Liver (tissue), 3 donors: ENCODE measurements at regions not wholly inside any gene's neighbourhood (a gene's known extent, or its start where the extent isn't known, plus 50 kb on each side); places are given as distances from the start of the nearest gene placed in this dataset.

Source experiments
- EGR1 ChIP-seq, 2 donors: IDR thresholded peaks; 2 replicates each; pipeline ENCODE4 v1.6.1; 2016 to 2018; ENCODE audit warnings: antibody characterized with exemption in 2 of 2, low read depth in 2 of 2
- FOXA1 ChIP-seq: IDR thresholded peaks from 2 replicates; pipeline ENCODE4 v1.6.1; 2016; ENCODE audit warnings: antibody characterized with exemption
- FOXA2 ChIP-seq: IDR thresholded peaks from 2 replicates; pipeline ENCODE4 v1.6.1; 2016; ENCODE audit warnings: antibody characterized with exemption
- GABPA ChIP-seq, 2 donors: IDR thresholded peaks in 1 of 2; conservative IDR thresholded peaks in 1 of 2; 2 replicates each; pipeline ENCODE4 v1.6.1; 2016; ENCODE audit warnings: antibody characterized with exemption in 2 of 2, mild to moderate bottlenecking in 1 of 2, moderate library complexity in 1 of 2
- JUND ChIP-seq, 2 donors: IDR thresholded peaks; 2 replicates each; pipeline ENCODE4 v1.6.1; 2016; ENCODE audit warnings: antibody characterized with exemption in 2 of 2
- RAD21 ChIP-seq, 2 donors: IDR thresholded peaks; 2 replicates each; pipeline ENCODE4 v1.6.1; 2016; ENCODE audit warnings: antibody characterized with exemption in 2 of 2, mild to moderate bottlenecking in 2 of 2
- RXRA ChIP-seq, 2 donors: IDR thresholded peaks; 2 replicates each; pipeline ENCODE4 v1.6.1; 2017 to 2018; ENCODE audit warnings: antibody characterized with exemption in 2 of 2, mild to moderate bottlenecking in 1 of 2
- SP1 ChIP-seq: IDR thresholded peaks from 2 replicates; pipeline ENCODE4 v1.6.1; 2018; ENCODE audit warnings: antibody characterized with exemption, mild to moderate bottlenecking
- TAF1 ChIP-seq: conservative IDR thresholded peaks from 2 replicates; pipeline ENCODE4 v1.6.1; 2016; ENCODE audit warnings: antibody characterized with exemption, mild to moderate bottlenecking
- YY1 ChIP-seq: IDR thresholded peaks from 2 replicates; pipeline ENCODE4 v1.6.1; 2016; ENCODE audit warnings: antibody characterized with exemption, mild to moderate bottlenecking
- TF ChIP-seq, protein P1 (sequence below): IDR thresholded peaks from 2 replicates; pipeline ENCODE4 v1.6.1; 2016; ENCODE audit warnings: antibody characterized with exemption
- TF ChIP-seq, protein P2 (sequence below): fragments of 150-350 bp; IDR thresholded peaks from 2 replicates; pipeline ENCODE4 v1.5.1; 2017; ENCODE audit warnings: improper control_type of control experiment, low read depth, low read length; ENCODE audit not compliant: missing input control
- TF ChIP-seq, protein P3 (sequence below): IDR thresholded peaks from 2 replicates; pipeline ENCODE4 v1.6.1; 2016; ENCODE audit warnings: antibody characterized with exemption, mild to moderate bottlenecking
- TF ChIP-seq, protein P4 (sequence below): IDR thresholded peaks from 2 replicates; pipeline ENCODE4 v1.6.1; 2016; ENCODE audit warnings: antibody characterized with exemption
- donor health status: healthy.
- donor health status: healthy.

DNA sequence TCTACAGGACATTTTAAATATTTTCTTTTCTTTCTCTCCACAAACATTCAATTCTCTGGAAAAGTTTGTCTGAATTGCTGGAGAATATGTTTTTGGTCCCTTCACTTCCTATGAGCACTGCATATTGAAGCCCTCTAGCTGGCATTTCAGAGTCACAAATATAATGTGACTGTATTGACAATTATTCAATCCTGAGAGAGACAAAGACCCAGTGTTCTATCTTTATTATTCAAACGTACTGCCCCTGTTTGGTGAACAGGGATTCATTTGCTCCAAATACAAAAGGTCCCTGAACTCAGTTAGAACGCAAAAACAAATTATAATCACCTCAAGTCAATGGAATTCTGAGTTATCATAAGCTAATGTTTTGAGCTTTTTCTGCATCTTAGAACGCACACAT lies 173.1 kb upstream of the CDIN1 start:
- TF ChIP-seq, protein P1, sequence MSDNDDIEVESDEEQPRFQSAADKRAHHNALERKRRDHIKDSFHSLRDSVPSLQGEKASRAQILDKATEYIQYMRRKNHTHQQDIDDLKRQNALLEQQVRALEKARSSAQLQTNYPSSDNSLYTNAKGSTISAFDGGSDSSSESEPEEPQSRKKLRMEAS: no peak
- TF ChIP-seq, protein P2, sequence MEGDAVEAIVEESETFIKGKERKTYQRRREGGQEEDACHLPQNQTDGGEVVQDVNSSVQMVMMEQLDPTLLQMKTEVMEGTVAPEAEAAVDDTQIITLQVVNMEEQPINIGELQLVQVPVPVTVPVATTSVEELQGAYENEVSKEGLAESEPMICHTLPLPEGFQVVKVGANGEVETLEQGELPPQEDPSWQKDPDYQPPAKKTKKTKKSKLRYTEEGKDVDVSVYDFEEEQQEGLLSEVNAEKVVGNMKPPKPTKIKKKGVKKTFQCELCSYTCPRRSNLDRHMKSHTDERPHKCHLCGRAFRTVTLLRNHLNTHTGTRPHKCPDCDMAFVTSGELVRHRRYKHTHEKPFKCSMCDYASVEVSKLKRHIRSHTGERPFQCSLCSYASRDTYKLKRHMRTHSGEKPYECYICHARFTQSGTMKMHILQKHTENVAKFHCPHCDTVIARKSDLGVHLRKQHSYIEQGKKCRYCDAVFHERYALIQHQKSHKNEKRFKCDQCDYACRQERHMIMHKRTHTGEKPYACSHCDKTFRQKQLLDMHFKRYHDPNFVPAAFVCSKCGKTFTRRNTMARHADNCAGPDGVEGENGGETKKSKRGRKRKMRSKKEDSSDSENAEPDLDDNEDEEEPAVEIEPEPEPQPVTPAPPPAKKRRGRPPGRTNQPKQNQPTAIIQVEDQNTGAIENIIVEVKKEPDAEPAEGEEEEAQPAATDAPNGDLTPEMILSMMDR: no peak
- TF ChIP-seq EGR1 (IDR thresholded peaks at IDR 0.05; ENCODE audit: low read depth in 2 of 2) (no peak), RAD21 (IDR thresholded peaks at IDR 0.05) (no peak), YY1 (no peak), TAF1 (no peak), JUND (IDR thresholded peaks at IDR 0.05) (no peak), FOXA1 (no peak), RXRA (IDR thresholded peaks at IDR 0.05) (no peak), SP1 (no peak), GABPA (IDR thresholded peaks at IDR 0.05 in 1 of 2, conservative IDR thresholded peaks at IDR 0.05 in 1 of 2) (no peak), FOXA2 (no peak)
- TF ChIP-seq, protein P3, sequence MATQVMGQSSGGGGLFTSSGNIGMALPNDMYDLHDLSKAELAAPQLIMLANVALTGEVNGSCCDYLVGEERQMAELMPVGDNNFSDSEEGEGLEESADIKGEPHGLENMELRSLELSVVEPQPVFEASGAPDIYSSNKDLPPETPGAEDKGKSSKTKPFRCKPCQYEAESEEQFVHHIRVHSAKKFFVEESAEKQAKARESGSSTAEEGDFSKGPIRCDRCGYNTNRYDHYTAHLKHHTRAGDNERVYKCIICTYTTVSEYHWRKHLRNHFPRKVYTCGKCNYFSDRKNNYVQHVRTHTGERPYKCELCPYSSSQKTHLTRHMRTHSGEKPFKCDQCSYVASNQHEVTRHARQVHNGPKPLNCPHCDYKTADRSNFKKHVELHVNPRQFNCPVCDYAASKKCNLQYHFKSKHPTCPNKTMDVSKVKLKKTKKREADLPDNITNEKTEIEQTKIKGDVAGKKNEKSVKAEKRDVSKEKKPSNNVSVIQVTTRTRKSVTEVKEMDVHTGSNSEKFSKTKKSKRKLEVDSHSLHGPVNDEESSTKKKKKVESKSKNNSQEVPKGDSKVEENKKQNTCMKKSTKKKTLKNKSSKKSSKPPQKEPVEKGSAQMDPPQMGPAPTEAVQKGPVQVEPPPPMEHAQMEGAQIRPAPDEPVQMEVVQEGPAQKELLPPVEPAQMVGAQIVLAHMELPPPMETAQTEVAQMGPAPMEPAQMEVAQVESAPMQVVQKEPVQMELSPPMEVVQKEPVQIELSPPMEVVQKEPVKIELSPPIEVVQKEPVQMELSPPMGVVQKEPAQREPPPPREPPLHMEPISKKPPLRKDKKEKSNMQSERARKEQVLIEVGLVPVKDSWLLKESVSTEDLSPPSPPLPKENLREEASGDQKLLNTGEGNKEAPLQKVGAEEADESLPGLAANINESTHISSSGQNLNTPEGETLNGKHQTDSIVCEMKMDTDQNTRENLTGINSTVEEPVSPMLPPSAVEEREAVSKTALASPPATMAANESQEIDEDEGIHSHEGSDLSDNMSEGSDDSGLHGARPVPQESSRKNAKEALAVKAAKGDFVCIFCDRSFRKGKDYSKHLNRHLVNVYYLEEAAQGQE: no peak
- TF ChIP-seq, protein P4, sequence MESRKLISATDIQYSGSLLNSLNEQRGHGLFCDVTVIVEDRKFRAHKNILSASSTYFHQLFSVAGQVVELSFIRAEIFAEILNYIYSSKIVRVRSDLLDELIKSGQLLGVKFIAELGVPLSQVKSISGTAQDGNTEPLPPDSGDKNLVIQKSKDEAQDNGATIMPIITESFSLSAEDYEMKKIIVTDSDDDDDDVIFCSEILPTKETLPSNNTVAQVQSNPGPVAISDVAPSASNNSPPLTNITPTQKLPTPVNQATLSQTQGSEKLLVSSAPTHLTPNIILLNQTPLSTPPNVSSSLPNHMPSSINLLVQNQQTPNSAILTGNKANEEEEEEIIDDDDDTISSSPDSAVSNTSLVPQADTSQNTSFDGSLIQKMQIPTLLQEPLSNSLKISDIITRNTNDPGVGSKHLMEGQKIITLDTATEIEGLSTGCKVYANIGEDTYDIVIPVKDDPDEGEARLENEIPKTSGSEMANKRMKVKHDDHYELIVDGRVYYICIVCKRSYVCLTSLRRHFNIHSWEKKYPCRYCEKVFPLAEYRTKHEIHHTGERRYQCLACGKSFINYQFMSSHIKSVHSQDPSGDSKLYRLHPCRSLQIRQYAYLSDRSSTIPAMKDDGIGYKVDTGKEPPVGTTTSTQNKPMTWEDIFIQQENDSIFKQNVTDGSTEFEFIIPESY: no peak
